ENCODE measurements at regions not wholly inside any gene's neighbourhood (a gene's known extent, or its start where the extent isn't known, plus 50 kb on each side); places are given as distances from the start of the nearest gene placed in this dataset.
A peak's percentile ranks its signal among the peaks of the same experiment; 100 is the strongest.
"Not testable (repeated sequence)": the region's sequence is repeated elsewhere in the genome, so short reads cannot be mapped to it uniquely, and the experiment has no call there.

GRCh38 chr1:198850196-198850595, 211.4 kb downstream of the PTPRC start:
- no peak for ATAC-seq (ENCODE audit: insufficient read depth, low read depth)
- DNase-seq = no peak

GRCh38 chr1:198850966-198851365, 212.1 kb downstream of the PTPRC start:
- not testable (repeated sequence) for H3K9ac ChIP-seq (ENCODE audit: low read depth, low read length); H3K4me1 ChIP-seq (ENCODE audit: insufficient read depth, low read length); H2AFZ ChIP-seq (ENCODE audit: low read depth, low read length); H3K27ac ChIP-seq (ENCODE audit: low read length); H3K4me3 ChIP-seq (ENCODE audit: low read depth in 1 of 2, low read length in 2 of 2); DNase-seq; H3K9me3 ChIP-seq (ENCODE audit: insufficient read depth, low read length, severe bottlenecking); H3K27me3 ChIP-seq (ENCODE audit: insufficient read depth, low read length, poor library complexity); ATAC-seq (ENCODE audit: insufficient read depth, low read depth); H3K4me2 ChIP-seq (ENCODE audit: insufficient read depth, low read length)
- Histone ChIP-seq H3K79me2 (ENCODE audit: insufficient read depth, low read length) (peaks cover 99% of the 10 kb centered on the region), H4K20me1 (ENCODE audit: insufficient read depth, low read length) (peaks cover 39% of the 10 kb centered on the region), H3K36me3 (ENCODE audit: insufficient read depth, low read length) (peaks cover 95% of the 10 kb centered on the region)

More at GRCh38 chr1:198850196-198850595, 211.4 kb downstream of the PTPRC start:
- H3K27me3 ChIP-seq (ENCODE audit: insufficient read depth, low read length, poor library complexity) = no peaks in the 10 kb centered on the region
- H2AFZ ChIP-seq (ENCODE audit: low read depth, low read length) = no peak overlapping the region
- peaks cover 99% of the 10 kb centered on the region for H3K79me2 ChIP-seq (ENCODE audit: insufficient read depth, low read length)
- TF ChIP-seq CTCF (IDR thresholded peaks at IDR 0.05; ENCODE audit: borderline replicate concordance, extremely low read depth, low read length, poor library complexity, severe bottlenecking) = no peak
- TF ChIP-seq EZH2 (IDR thresholded peaks at IDR 0.05; ENCODE audit: borderline replicate concordance, low read depth, low read length, severe bottlenecking) = no peak
- peaks cover 96% of the 10 kb centered on the region for H3K36me3 ChIP-seq (ENCODE audit: insufficient read depth, low read length)
- H3K9ac ChIP-seq (ENCODE audit: low read depth, low read length) = no peak overlapping the region
- H3K4me2 ChIP-seq (ENCODE audit: insufficient read depth, low read length) = no peak overlapping the region
- H3K9me3 ChIP-seq (ENCODE audit: insufficient read depth, low read length, severe bottlenecking) = no peaks in the 10 kb centered on the region
- no peak overlapping the region for H3K4me3 ChIP-seq (ENCODE audit: low read depth in 1 of 2, low read length in 2 of 2)
- H3K27ac ChIP-seq (ENCODE audit: low read length) = no peak overlapping the region; the same call in 1 of the 2 replicates
- H3K4me1 ChIP-seq (ENCODE audit: insufficient read depth, low read length) = no peaks in the 10 kb centered on the region
- H4K20me1 ChIP-seq (ENCODE audit: insufficient read depth, low read length) = peaks cover 42% of the 10 kb centered on the region

GRCh38 chr1:198856601-198857000, 217.8 kb downstream of the PTPRC start:
- Histone ChIP-seq H4K20me1 (ENCODE audit: insufficient read depth, low read length) (peaks cover 49% of the 10 kb centered on the region), H3K4me2 (ENCODE audit: insufficient read depth, low read length) (no peak overlapping the region), H3K36me3 (ENCODE audit: insufficient read depth, low read length) (peaks cover 94% of the 10 kb centered on the region), H3K9me3 (ENCODE audit: insufficient read depth, low read length, severe bottlenecking) (no peaks in the 10 kb centered on the region), H2AFZ (ENCODE audit: low read depth, low read length) (no peak overlapping the region), H3K27ac (ENCODE audit: low read length) (peak overlapping the region; percentile 42; the same call in 1 of the 2 replicates), H3K4me1 (ENCODE audit: insufficient read depth, low read length) (no peaks in the 10 kb centered on the region; the same call in 1 of the 2 replicates), H3K79me2 (ENCODE audit: insufficient read depth, low read length) (peaks cover 100% of the 10 kb centered on the region), H3K27me3 (ENCODE audit: insufficient read depth, low read length, poor library complexity) (no peaks in the 10 kb centered on the region), H3K9ac (ENCODE audit: low read depth, low read length) (no peak overlapping the region), H3K4me3 (ENCODE audit: low read depth in 1 of 2, low read length in 2 of 2) (no peak overlapping the region)
- DNase-seq (no peak), ATAC-seq (ENCODE audit: insufficient read depth, low read depth) (no peak)
- no peak for TF ChIP-seq EZH2 (IDR thresholded peaks at IDR 0.05; ENCODE audit: borderline replicate concordance, low read depth, low read length, severe bottlenecking)
- TF ChIP-seq CTCF (IDR thresholded peaks at IDR 0.05; ENCODE audit: borderline replicate concordance, extremely low read depth, low read length, poor library complexity, severe bottlenecking) = no peak

- no peak for DNase-seq
- ATAC-seq (ENCODE audit: insufficient read depth, low read depth) = no peak
- H3K27me3 ChIP-seq (ENCODE audit: insufficient read depth, low read length, poor library complexity) = no peaks in the 10 kb centered on the region
- peaks cover 94% of the 10 kb centered on the region for H3K36me3 ChIP-seq (ENCODE audit: insufficient read depth, low read length)
- H3K27ac ChIP-seq (ENCODE audit: low read length) = no peak overlapping the region
- H3K4me3 ChIP-seq (ENCODE audit: low read depth in 1 of 2, low read length in 2 of 2) = no peak overlapping the region
- H2AFZ ChIP-seq (ENCODE audit: low read depth, low read length) = no peak overlapping the region
- TF ChIP-seq EZH2 (IDR thresholded peaks at IDR 0.05; ENCODE audit: borderline replicate concordance, low read depth, low read length, severe bottlenecking) (no peak), CTCF (IDR thresholded peaks at IDR 0.05; ENCODE audit: borderline replicate concordance, extremely low read depth, low read length, poor library complexity, severe bottlenecking) (no peak)
- H3K4me2 ChIP-seq (ENCODE audit: insufficient read depth, low read length) = no peak overlapping the region
- H3K4me1 ChIP-seq (ENCODE audit: insufficient read depth, low read length) = no peaks in the 10 kb centered on the region; the same call in 1 of the 2 replicates
- no peaks in the 10 kb centered on the region for H3K9me3 ChIP-seq (ENCODE audit: insufficient read depth, low read length, severe bottlenecking)
- H3K79me2 ChIP-seq (ENCODE audit: insufficient read depth, low read length) = peaks cover 100% of the 10 kb centered on the region
- H4K20me1 ChIP-seq (ENCODE audit: insufficient read depth, low read length) = peaks cover 53% of the 10 kb centered on the region
- H3K9ac ChIP-seq (ENCODE audit: low read depth, low read length) = no peak overlapping the region
Measured at GRCh38 chr1:198858033-198858432, 219.2 kb downstream of the PTPRC start.

Measured in DND-41 (cell line).